22Rv1 (cell line): ENCODE measurements at regions not wholly inside any gene's neighbourhood (a gene's known extent, or its start where the extent isn't known, plus 50 kb on each side); places are given as distances from the start of the nearest gene placed in this dataset.

Experiments
- CTCF ChIP-seq: fragments of 450-650 bp; IDR thresholded peaks from 2 replicates; pipeline ENCODE4 v1.5.1; 2017; ENCODE audit warnings: mild to moderate bottlenecking
- ZFX ChIP-seq: fragments of 450-650 bp; IDR thresholded peaks from 2 replicates; pipeline ENCODE4 v1.6.1; 2017; ENCODE audit warnings: antibody characterized with exemption, borderline replicate concordance

- TF ChIP-seq ZFX = no peak
- no peak for TF ChIP-seq CTCF
These were observed 96.3 kb upstream of the GALNT2 start for GRCh38 chr1:229970714-229971113.
